NCI-H526 treated with DMSO at 0.1 percent for 48 hours (cell line): ENCODE measurements at regions not wholly inside any gene's neighbourhood (a gene's known extent, or its start where the extent isn't known, plus 50 kb on each side); places are given as distances from the start of the nearest gene placed in this dataset.

Experiments
- DNase-seq: peaks from one replicate; lab custom pipeline; 2025; lab: John Stamatoyannopoulos, UW

DNA sequence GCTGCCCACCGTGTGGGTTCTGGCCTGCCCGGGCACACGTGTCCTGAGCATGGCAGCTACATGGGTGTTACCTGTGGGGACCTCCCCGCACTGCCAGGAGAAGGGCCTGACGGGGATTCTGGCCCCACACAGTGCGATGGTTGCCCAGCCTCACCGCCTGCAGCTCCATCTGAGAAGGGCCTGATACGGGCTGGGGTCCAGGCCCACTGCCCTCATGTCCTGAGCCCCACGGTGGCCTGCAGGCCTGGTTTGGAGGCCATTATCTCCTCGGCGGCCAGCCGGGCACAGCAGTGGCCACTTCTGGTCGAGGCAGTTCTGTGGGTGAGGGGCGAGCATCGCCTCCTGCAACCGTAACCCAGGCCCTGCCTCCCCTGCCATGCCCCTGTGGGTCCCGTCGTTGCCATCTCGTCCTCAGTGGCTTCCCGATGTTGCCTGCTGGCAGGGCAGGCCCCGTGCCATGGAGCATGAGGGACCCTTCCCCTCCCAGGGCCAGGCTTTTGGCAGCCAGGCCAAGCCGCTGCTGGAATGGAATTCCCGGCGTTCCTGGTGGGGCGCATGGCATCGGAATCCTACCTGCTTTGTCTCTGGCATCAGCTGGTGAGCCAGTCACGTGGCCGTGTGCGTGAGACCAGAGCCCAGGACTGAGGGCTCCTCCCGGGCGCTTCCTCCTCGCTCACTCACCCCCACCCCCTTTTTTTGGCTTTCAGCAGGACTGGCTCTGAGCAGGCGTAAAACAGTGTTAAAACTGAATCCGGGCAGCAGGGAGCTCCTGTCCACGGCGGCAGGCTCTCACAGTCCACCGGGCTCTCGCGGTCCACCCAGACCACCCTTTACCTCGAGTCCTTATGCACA lies 71.9 kb upstream of the PPARA start:
- DNase-seq: no peak

GRCh38 chr22:46079093-46079860 lies 71.0 kb upstream of the PPARA start:
- no peak for DNase-seq

DNA sequence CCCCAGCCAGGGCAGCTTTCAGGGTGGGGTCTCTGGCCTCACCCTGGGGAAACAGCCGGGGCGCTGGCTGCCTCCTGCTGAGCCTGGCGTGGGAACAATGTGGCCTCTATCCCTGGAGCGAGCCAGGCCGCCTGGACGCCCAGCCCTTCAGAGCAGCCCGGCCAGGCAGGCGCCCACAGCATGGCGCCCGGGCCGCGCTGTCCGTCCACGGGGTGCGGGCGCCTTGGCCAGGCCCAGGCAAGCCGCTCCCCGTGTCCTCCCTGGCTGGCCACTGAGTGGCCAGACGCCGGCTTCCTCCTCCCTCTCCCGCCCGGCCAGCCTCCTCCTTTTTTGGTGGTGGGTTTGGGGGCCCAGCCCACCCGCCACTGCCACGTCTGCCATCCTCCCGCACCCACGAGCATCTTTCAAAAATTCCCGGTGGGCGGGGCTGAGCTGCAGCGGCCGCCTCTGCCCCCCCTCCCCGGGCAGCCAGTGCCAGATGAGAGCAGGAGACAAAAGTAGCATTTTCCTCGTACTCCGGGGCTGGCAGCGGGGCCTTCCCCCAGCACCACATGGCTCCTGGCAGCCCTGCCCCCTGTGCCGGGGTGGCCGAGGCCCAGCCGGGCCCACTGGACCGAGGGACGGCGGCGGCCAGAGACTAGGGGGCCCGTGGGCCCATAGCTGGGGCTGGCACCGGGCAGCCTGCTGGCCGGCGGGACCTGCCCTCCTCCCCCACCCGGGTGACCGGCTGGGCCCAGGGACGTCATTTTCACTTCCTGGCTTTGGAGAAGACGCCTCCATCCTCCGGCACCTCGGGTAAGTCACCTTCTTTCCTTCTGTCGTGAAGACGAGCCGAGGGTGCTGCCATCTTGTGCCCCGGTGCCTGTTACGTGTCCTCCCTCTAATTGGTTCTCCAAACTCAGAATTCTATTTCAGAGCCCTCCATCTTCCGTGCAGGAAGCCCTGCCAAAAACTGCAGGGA lies 70.2 kb upstream of the PPARA start:
- DNase-seq: no peak

DNA sequence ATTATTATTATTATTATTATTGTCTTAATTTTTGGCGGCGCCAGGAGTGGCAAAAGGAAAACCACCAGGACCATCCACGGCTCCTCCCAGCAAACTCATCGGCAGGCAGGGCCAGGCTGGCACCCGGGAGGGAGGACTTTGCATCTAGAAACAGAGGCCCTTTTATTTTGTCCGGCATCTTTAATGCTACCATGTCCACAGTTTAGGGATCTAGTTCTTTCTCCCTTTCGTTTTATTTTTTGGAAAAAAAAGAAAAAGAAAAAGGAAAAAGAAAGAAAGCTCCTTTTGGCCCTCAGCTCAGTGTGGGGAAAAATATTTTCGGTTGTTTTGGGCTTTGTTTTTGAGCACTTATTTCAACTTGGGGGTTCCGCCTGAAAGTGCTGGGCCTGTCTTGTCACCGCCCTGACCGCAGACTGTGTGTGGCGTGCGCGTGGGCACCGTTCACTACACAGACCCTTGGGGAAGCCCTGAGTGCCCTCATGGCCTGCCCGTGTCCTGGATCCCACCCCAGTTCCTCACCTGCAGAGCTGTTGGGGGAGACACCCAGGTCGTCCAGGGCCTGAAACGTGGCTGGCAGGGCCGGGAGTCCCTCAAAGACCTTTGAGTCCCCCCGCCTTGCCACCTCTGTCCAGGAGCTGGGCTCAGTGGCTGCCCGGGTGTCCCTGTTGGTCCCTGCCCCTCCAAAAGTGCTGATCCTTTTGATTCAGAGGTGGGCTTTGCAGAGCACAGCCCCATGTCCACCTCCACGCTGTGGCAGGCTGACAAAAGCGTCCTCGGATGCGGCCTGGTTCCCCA lies 69.1 kb upstream of the PPARA start:
- no peak for DNase-seq

DNA sequence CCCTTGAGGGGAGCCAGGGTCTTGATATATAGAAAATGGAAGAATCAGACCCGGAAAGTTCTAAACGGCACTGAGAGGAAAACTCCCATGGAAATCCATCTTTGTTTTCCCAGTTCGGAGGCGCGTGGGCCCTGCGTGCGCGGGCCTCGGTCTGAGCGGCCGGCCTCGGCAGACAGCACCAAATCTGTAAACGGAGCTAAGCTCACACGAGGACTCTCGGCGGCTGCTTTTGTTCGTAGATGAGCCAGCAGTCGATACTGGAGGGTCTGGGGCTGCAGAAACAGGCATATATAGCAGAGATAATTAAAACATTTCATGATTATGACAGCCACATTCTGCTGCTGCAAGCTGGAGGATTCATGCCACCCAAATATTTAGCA lies 68.5 kb upstream of the PPARA start:
- no peak for DNase-seq

GRCh38 chr22:46082633-46083032 lies 67.7 kb upstream of the PPARA start:
- DNase-seq: no peak

- no peak for DNase-seq
Measured at GRCh38 chr22:46083383-46084350, 66.7 kb upstream of the PPARA start.

DNA sequence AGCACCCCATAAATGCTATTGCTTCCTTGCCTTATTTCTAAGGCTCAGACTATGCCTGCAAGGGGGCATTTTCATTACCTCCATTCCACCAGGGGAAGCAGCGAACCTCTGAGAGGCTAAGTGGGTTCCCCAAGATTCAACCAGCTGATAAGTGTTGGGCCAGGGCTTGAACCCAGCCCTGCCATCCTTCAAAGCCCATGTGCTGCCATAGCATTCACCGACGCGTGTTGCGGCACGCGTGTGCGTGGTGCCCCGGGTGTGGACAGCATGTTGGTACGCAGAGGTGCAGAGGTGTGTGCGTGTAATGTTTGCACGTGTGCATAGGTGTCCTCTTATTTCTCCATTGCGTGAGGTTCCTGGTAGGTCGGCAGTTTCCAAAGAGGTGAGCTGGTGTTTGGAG lies 66.0 kb upstream of the PPARA start:
- DNase-seq: no peak

- no peak for DNase-seq
Measured at GRCh38 chr22:46084943-46085827, 65.1 kb upstream of the PPARA start.

DNA sequence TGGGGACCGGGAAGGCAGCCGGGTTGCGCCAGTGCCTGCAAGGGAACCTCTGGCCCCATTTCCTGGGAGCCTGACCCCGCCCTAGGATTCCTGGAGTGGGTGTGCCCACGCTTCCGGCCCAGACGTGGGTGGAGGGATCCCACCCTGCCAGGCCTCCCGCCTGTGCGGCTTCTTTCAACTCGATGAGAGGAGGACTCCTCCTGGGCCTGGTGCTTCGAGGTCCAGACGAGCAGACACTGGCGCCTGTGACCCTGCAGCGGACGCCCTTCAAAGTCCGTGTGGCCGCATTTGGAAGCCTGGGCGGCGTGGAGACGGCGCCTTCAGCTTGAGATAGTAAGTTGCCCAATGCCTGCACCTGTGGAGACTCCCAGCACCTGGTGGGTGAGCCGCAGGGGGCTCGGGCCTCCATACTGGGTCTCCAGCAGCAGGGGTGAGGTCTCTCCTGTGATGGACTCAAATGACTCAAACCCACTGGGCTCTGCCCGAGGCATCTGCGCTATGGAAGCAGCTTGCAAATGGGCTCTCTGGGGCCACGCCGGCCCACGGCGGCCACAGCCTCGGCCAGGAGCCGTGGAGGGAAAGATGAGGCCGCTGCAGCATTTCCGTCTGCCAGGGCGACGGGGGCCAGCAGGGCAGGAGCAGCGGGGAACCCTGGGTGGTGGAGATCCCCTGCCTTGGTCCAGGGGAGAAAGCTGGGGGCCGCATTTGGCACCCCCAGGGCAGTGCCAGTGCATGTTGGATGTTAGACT lies 64.3 kb upstream of the PPARA start:
- no peak for DNase-seq

GRCh38 chr22:46086577-46087335 lies 63.6 kb upstream of the PPARA start:
- DNase-seq: no peak

DNA sequence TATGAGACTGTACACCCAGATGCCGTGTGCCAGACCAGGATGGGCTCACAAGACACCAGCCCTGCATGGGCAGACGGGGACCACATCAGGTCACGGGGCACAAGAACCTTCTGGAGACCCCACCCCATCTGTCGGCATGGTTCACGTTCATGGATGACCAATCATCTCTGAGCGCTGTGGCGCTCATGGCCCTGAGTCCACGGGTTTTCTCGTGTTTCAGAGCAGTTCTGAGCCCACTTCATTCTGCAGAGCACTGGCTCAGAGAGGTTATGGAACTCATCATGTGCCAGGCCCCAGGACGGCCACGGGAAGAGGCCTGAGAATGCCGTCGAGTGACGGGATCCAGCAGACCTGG lies 63.0 kb upstream of the PPARA start:
- no peak for DNase-seq

- no peak for DNase-seq
Measured at GRCh38 chr22:46087816-46088277, 62.5 kb upstream of the PPARA start.

GRCh38 chr22:46088541-46089311 lies 61.6 kb upstream of the PPARA start:
- DNase-seq: no peak

- DNase-seq: no peak
Measured at GRCh38 chr22:46089426-46090035, 60.8 kb upstream of the PPARA start.

DNA sequence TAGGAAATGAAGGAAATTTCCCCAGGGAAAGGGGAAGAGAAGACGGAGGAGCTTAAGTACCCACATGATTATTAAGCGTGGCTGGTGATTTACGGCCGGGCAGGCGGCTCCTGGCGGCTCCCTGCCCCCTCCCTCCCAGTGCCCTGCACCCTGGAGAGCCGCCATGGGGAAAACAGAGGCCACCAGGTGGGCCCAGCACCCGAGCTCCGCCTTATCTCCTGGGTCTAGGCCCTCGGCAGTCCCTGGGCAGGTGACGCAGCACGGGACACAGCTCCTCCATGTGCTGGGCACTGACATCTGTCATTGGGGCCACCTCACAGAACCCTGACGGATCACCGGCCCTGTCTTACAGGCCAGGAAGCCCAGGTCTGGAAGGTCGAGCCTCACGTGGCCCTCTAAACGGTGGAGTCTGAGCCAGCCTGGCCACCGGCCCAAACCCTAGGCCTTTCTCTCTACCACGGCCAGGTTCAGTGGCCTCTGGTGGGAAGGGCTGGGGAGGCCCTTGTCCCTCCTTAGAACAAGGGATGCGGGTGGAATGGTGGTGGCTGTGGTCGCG lies 60.2 kb upstream of the PPARA start:
- no peak for DNase-seq
